Activated CD8-positive, alpha-beta T cell treated with anti-CD3 and anti-CD28 coated beads for 36 hours (primary cell): ENCODE measurements at regions not wholly inside any gene's neighbourhood (a gene's known extent, or its start where the extent isn't known, plus 50 kb on each side); places are given as distances from the start of the nearest gene placed in this dataset.
"Not testable (repeated sequence)": the region's sequence is repeated elsewhere in the genome, so short reads cannot be mapped to it uniquely, and the experiment has no call there.

ENCODE experiments used
- ATAC-seq: fragments of 200-7000 bp; cut with Tn5 transposase; one replicate; pipeline ENCODE4 v1.10.0; 2021; ENCODE audit warnings: mild to moderate bottlenecking, moderate library complexity
- CTCF ChIA-PET: fragments of 350-600 bp; sonication (Branson Sonifier 250); formaldehyde crosslinking; loops from one replicate; lab custom pipeline; 2021; ENCODE audit warnings: antibody characterized with exemption; lab: Charles Lee
- POLR2A ChIA-PET: fragments of 350-600 bp; sonication (Branson Sonifier 250); formaldehyde crosslinking; loops from one replicate; lab custom pipeline; 2021; ENCODE audit warnings: antibody characterized with exemption; lab: Charles Lee
- DNase-seq: peaks from one replicate; pipeline ENCODE4 v3.0.0-alpha.2; 2020
- H3K27ac Mint-ChIP-seq: one replicate; pipeline ENCODE4 v1.8.0; 2021; ENCODE audit warnings: mild to moderate bottlenecking, mixed read lengths
- H3K27me3 Mint-ChIP-seq: one replicate; pipeline ENCODE4 v1.8.0; 2021; ENCODE audit warnings: mixed read lengths
- H3K36me3 Mint-ChIP-seq: one replicate; pipeline ENCODE4 v1.8.0; 2021; ENCODE audit warnings: low read depth, mixed read lengths
- H3K4me1 Mint-ChIP-seq: one replicate; pipeline ENCODE4 v1.8.0; 2021; ENCODE audit warnings: low read depth, mixed read lengths
- H3K4me3 Mint-ChIP-seq: one replicate; pipeline ENCODE4 v1.8.0; 2021; ENCODE audit warnings: mild to moderate bottlenecking, moderate library complexity, mixed read lengths
- H3K9me3 Mint-ChIP-seq: one replicate; pipeline ENCODE4 v1.8.0; 2021; ENCODE audit warnings: mixed read lengths
- CTCF ChIP-seq: fragments of 200-600 bp; IDR thresholded peaks from one replicate; pipeline ENCODE4 v1.8.0; 2022; ENCODE audit warnings: antibody characterized with exemption, mild to moderate bottlenecking
- intact Hi-C: fragments of 100-400 bp; cut with micrococcal nuclease; formaldehyde crosslinking; loops from one replicate; pipeline ENCODE4 v1.10.0; 2022

- POLR2A ChIA-PET, result no interaction called here
- Mint-ChIP-seq H3K36me3 (no peaks in the 10 kb centered on the region), H3K27me3 (peaks cover 2% of the 10 kb centered on the region), H3K27ac (no peak overlapping the region), H3K4me3 (no peak overlapping the region), H3K9me3 (peaks cover 8% of the 10 kb centered on the region), H3K4me1 (no peaks in the 10 kb centered on the region)
- TF ChIP-seq CTCF, result no peak
- intact Hi-C loops, result no loop called here
- no peak for ATAC-seq
- CTCF ChIA-PET, result no interaction called here
- no peak for DNase-seq
These were observed 356.1 kb downstream of the ZNF326 start for GRCh38 chr1:90351019-90351418.

GRCh38 chr1:90349510-90349909 lies 354.6 kb downstream of the ZNF326 start:
- ATAC-seq (no peak), DNase-seq (no peak)
- Mint-ChIP-seq H3K27ac (no peak overlapping the region), H3K27me3 (peaks cover 2% of the 10 kb centered on the region), H3K4me3 (no peak overlapping the region), H3K4me1 (no peaks in the 10 kb centered on the region), H3K36me3 (no peaks in the 10 kb centered on the region), H3K9me3 (peaks cover 8% of the 10 kb centered on the region)
- intact Hi-C loops, result no loop called here
- POLR2A ChIA-PET, result no interaction called here
- CTCF ChIA-PET, result no interaction called here
- no peak for TF ChIP-seq CTCF

- Mint-ChIP-seq H3K9me3 (peaks cover 8% of the 10 kb centered on the region), H3K36me3 (no peaks in the 10 kb centered on the region), H3K4me1 (no peaks in the 10 kb centered on the region), H3K27me3 (peaks cover 2% of the 10 kb centered on the region), H3K27ac (no peak overlapping the region), H3K4me3 (no peak overlapping the region)
- intact Hi-C loops, result no loop called here
- ChIA-PET CTCF (no interaction called here), POLR2A (no interaction called here)
- ATAC-seq, result no peak
- no peak for DNase-seq
- TF ChIP-seq CTCF, result no peak
These were observed 354.0 kb downstream of the ZNF326 start for GRCh38 chr1:90348934-90349333.

- DNase-seq, ATAC-seq, intact Hi-C loops, H3K4me3 Mint-ChIP-seq, CTCF ChIA-PET, H3K27ac Mint-ChIP-seq, H3K9me3 Mint-ChIP-seq, H3K36me3 Mint-ChIP-seq, H3K27me3 Mint-ChIP-seq, POLR2A ChIA-PET, H3K4me1 Mint-ChIP-seq: not testable (repeated sequence)
These were observed 353.5 kb downstream of the ZNF326 start for GRCh38 chr1:90348459-90348858.

GRCh38 chr1:90347366-90347765 lies 352.5 kb downstream of the ZNF326 start:
- TF ChIP-seq CTCF, result no peak
- DNase-seq (no peak), ATAC-seq (no peak)
- Mint-ChIP-seq H3K9me3 (peaks cover 8% of the 10 kb centered on the region), H3K36me3 (no peaks in the 10 kb centered on the region), H3K4me1 (no peaks in the 10 kb centered on the region), H3K27me3 (no peaks in the 10 kb centered on the region), H3K27ac (no peak overlapping the region), H3K4me3 (no peak overlapping the region)
- ChIA-PET CTCF (no interaction called here), POLR2A (no interaction called here)
- intact Hi-C loops, result no loop called here

- ChIA-PET POLR2A (no interaction called here), CTCF (interaction anchor here (1.2 kb wide), 1 partner anchor 10 kb away, joined by 3 read pairs; no protein-coding TSS in a partner anchor)
- Mint-ChIP-seq H3K4me1 (no peaks in the 10 kb centered on the region), H3K36me3 (no peaks in the 10 kb centered on the region), H3K4me3 (no peak overlapping the region), H3K27ac (no peak overlapping the region), H3K9me3 (peaks cover 8% of the 10 kb centered on the region), H3K27me3 (no peaks in the 10 kb centered on the region)
- intact Hi-C loops, result no loop called here
- TF ChIP-seq CTCF, result no peak
- ATAC-seq (no peak), DNase-seq (no peak)
These were observed 351.8 kb downstream of the ZNF326 start for GRCh38 chr1:90346757-90347156.
